Spleen (tissue), 11 donors: ENCODE measurements at regions not wholly inside any gene's neighbourhood (a gene's known extent, or its start where the extent isn't known, plus 50 kb on each side); places are given as distances from the start of the nearest gene placed in this dataset.

ENCODE experiments used
- DNase-seq: peaks from one replicate; pipeline ENCODE4 v3.0.0-alpha.2; 2020
- H3K27ac ChIP-seq, 8 donors: fragments of 200-600 bp; sonication (generic) in 7 of 8; 1 replicate in 4 of 8; 2 replicates in 4 of 8; pipeline versions ENCODE4 v1.5.0 to v1.8.0; 2016 to 2021; ENCODE audit warnings: inconsistent platforms in 4 of 8, mild to moderate bottlenecking in 4 of 8, moderate library complexity in 1 of 8
- H3K27me3 ChIP-seq, 7 donors: fragments of 200-600 bp; sonication (generic) in 6 of 7; replicated peaks in 1 of 7; 1 replicate in 4 of 7; 2 replicates in 3 of 7; pipeline versions ENCODE4 v1.5.0 to v1.8.0; 2016 to 2021; ENCODE audit warnings: inconsistent platforms in 3 of 7, mild to moderate bottlenecking in 1 of 7
- H3K36me3 ChIP-seq, 6 donors: fragments of 200-600 bp; sonication (generic) in 5 of 6; 1 replicate in 4 of 6; 2 replicates in 2 of 6; pipeline versions ENCODE4 v1.5.0 to v1.8.0; 2016 to 2021; ENCODE audit warnings: inconsistent platforms in 2 of 6
- H3K4me1 ChIP-seq, 6 donors: fragments of 200-600 bp; sonication (generic) in 5 of 6; 1 replicate in 3 of 6; 2 replicates in 3 of 6; pipeline versions ENCODE4 v1.5.0 to v1.8.0; 2016 to 2021; ENCODE audit warnings: inconsistent platforms in 3 of 6
- H3K4me3 ChIP-seq, 8 donors: fragments of 200-600 bp; sonication (generic) in 7 of 8; 1 replicate in 4 of 8; 2 replicates in 4 of 8; pipeline versions ENCODE4 v1.5.0 to v1.8.0; 2016 to 2021; ENCODE audit warnings: inconsistent platforms in 4 of 8, mild to moderate bottlenecking in 4 of 8, moderate library complexity in 2 of 8
- H3K9me3 ChIP-seq, 8 donors: fragments of 200-600 bp; sonication (generic) in 7 of 8; 1 replicate in 4 of 8; 2 replicates in 4 of 8; pipeline versions ENCODE4 v1.5.0 to v1.8.0; 2016 to 2021; ENCODE audit warnings: inconsistent platforms in 4 of 8
- CTCF ChIP-seq, 11 experiments: fragments of 200-600 bp in 7 of 11; fragments of 450-650 bp in 4 of 11; sonication (generic) in 4 of 11; IDR thresholded peaks in 8 of 11; conservative IDR thresholded peaks in 3 of 11; 1 replicate in 7 of 11; 2 replicates in 4 of 11; pipeline versions ENCODE4 v1.4.0 to v1.8.0; 2016 to 2021; ENCODE audit warnings: antibody characterized with exemption in 11 of 11, inconsistent platforms in 4 of 11, mild to moderate bottlenecking in 1 of 11
- POLR2A ChIP-seq, 3 donors: fragments of 450-650 bp; IDR thresholded peaks; one replicate each; pipeline ENCODE4 v1.5.1; 2017; ENCODE audit warnings: antibody characterized with exemption in 3 of 3, mild to moderate bottlenecking in 1 of 3
- POLR2AphosphoS5 ChIP-seq, 3 donors: sonication (generic); formaldehyde crosslinking; IDR thresholded peaks; one replicate each; pipeline ENCODE4 v1.5.1; 2017; ENCODE audit warnings: antibody characterized with exemption in 3 of 3
- WGBS, 5 donors: extraction: QIAGEN DNeasy Blood & Tissue Kit in 3 of 5; methylation state at CpG; one replicate each; pipeline versions ENCODE4 v1.1.5 to v1.1.7; 2013 to 2018; 5-methylcytosine and 5-hydroxymethylcytosine counted together
- intact Hi-C: fragments of 100-400 bp; cut with DNase I; formaldehyde crosslinking; loops from one replicate; pipeline ENCODE4 v1.15.0; 2023; ENCODE audit warnings: low total_unique reads
- donor health status: healthy with polysubstance abuse.
- donor health status: DM: no; HTN: no; CAD: no; lungs with moderate emphysema.
- donor health status: DM: no; HTN: no; CAD: no.
- donor health status: Bipolar disorder and iron deficiency.
- donor health status: healthy.
- donor health status: DM: no; HTN: no; CAD: no.
- donor health status: DM: yes; HTN: yes; CAD: no.

GRCh38 chr11:92811341-92811740, 158.1 kb upstream of the MTNR1B start:
- TF ChIP-seq POLR2A (IDR thresholded peaks at IDR 0.05) (no peak), POLR2AphosphoS5 (IDR thresholded peaks at IDR 0.05) (no peak), CTCF (IDR thresholded peaks at IDR 0.05 in 8 of 11, conservative IDR thresholded peaks at IDR 0.05 in 3 of 11) (no peak)

GRCh38 chr11:92812841-92813240, 156.6 kb upstream of the MTNR1B start:
- no peaks in the 10 kb centered on the region for H3K36me3 ChIP-seq
- intact Hi-C loops = no loop called here
- H3K4me1 ChIP-seq = no peaks in the 10 kb centered on the region
- H3K27ac ChIP-seq = no peak overlapping the region
- no peak for DNase-seq
- no peaks in the 10 kb centered on the region for H3K27me3 ChIP-seq
- no peak overlapping the region for H3K4me3 ChIP-seq
- TF ChIP-seq CTCF (IDR thresholded peaks at IDR 0.05 in 8 of 11, conservative IDR thresholded peaks at IDR 0.05 in 3 of 11) (no peak), POLR2AphosphoS5 (IDR thresholded peaks at IDR 0.05) (no peak), POLR2A (IDR thresholded peaks at IDR 0.05) (no peak)
- peaks cover 0 to 3% (median 0%) of the 10 kb centered on the region in 8 donors for H3K9me3 ChIP-seq
- 37 to 55% (median 51%) methylated on average over 5 of the region's 5 CpGs for WGBS, 5 donors

More at GRCh38 chr11:92811341-92811740, 158.1 kb upstream of the MTNR1B start:
- no peaks in the 10 kb centered on the region for H3K4me1 ChIP-seq
- 55 to 84% (median 68%) methylated on average over 2 of the region's 2 CpGs for WGBS, 5 donors
- no peaks in the 10 kb centered on the region for H3K27me3 ChIP-seq
- DNase-seq = no peak
- no peaks in the 10 kb centered on the region for H3K36me3 ChIP-seq
- peaks cover 0 to 3% (median 0%) of the 10 kb centered on the region in 8 donors for H3K9me3 ChIP-seq
- no peak overlapping the region for H3K4me3 ChIP-seq
- intact Hi-C loops = no loop called here
- H3K27ac ChIP-seq = no peak overlapping the region

GRCh38 chr11:92819830-92820229, 149.6 kb upstream of the MTNR1B start:
- no peak for TF ChIP-seq POLR2A (IDR thresholded peaks at IDR 0.05)
- no peak for TF ChIP-seq CTCF (IDR thresholded peaks at IDR 0.05 in 8 of 11, conservative IDR thresholded peaks at IDR 0.05 in 3 of 11)
- no peak for TF ChIP-seq POLR2AphosphoS5 (IDR thresholded peaks at IDR 0.05)
- DNase-seq = no peak
- Histone ChIP-seq H3K36me3 (no peaks in the 10 kb centered on the region), H3K27me3 (no peaks in the 10 kb centered on the region), H3K27ac (no peak overlapping the region), H3K4me3 (no peak overlapping the region), H3K4me1 (no peaks in the 10 kb centered on the region), H3K9me3 (peaks cover 0 to 9% (median 0%) of the 10 kb centered on the region in 8 donors)
- WGBS, 5 donors = 64 to 82% (median 76%) methylated on average over 2 of the region's 2 CpGs
- intact Hi-C loops = no loop called here

- Histone ChIP-seq H3K4me3 (no peak overlapping the region), H3K9me3 (peaks cover 0 to 9% (median 0%) of the 10 kb centered on the region in 8 donors), H3K36me3 (no peaks in the 10 kb centered on the region), H3K27me3 (no peaks in the 10 kb centered on the region), H3K27ac (no peak overlapping the region), H3K4me1 (no peaks in the 10 kb centered on the region)
- intact Hi-C loops = no loop called here
- TF ChIP-seq POLR2AphosphoS5 (IDR thresholded peaks at IDR 0.05) = no peak
- TF ChIP-seq CTCF (IDR thresholded peaks at IDR 0.05 in 8 of 11, conservative IDR thresholded peaks at IDR 0.05 in 3 of 11) = no peak
- TF ChIP-seq POLR2A (IDR thresholded peaks at IDR 0.05) = no peak
- no peak for DNase-seq
These were observed 148.6 kb upstream of the MTNR1B start for GRCh38 chr11:92820860-92821259.
